Gastroesophageal sphincter (tissue), 3 donors: ENCODE measurements at regions not wholly inside any gene's neighbourhood (a gene's known extent, or its start where the extent isn't known, plus 50 kb on each side); places are given as distances from the start of the nearest gene placed in this dataset.

Experiments
- EP300 ChIP-seq: sonication (generic); formaldehyde crosslinking; IDR thresholded peaks from one replicate; pipeline ENCODE4 v1.6.1; 2017; ENCODE audit warnings: antibody characterized with exemption, mild to moderate bottlenecking
- POLR2A ChIP-seq, 2 donors: fragments of 450-650 bp; IDR thresholded peaks; one replicate each; pipeline ENCODE4 v1.6.1; 2017; ENCODE audit warnings: antibody characterized with exemption in 2 of 2, mild to moderate bottlenecking in 2 of 2, moderate library complexity in 1 of 2
- POLR2AphosphoS5 ChIP-seq: sonication (generic); formaldehyde crosslinking; IDR thresholded peaks from one replicate; pipeline ENCODE4 v1.6.1; 2017; ENCODE audit warnings: antibody characterized with exemption
- TF ChIP-seq, protein P1 (sequence below), 4 experiments: fragments of 200-600 bp in 2 of 4; fragments of 450-650 bp in 2 of 4; sonication (generic) in 1 of 4; IDR thresholded peaks; one replicate each; pipeline ENCODE4 v1.5.1; 2017 to 2019; ENCODE audit warnings: antibody characterized with exemption in 4 of 4, mild to moderate bottlenecking in 2 of 4, moderate library complexity in 2 of 4

- TF ChIP-seq, protein P1, sequence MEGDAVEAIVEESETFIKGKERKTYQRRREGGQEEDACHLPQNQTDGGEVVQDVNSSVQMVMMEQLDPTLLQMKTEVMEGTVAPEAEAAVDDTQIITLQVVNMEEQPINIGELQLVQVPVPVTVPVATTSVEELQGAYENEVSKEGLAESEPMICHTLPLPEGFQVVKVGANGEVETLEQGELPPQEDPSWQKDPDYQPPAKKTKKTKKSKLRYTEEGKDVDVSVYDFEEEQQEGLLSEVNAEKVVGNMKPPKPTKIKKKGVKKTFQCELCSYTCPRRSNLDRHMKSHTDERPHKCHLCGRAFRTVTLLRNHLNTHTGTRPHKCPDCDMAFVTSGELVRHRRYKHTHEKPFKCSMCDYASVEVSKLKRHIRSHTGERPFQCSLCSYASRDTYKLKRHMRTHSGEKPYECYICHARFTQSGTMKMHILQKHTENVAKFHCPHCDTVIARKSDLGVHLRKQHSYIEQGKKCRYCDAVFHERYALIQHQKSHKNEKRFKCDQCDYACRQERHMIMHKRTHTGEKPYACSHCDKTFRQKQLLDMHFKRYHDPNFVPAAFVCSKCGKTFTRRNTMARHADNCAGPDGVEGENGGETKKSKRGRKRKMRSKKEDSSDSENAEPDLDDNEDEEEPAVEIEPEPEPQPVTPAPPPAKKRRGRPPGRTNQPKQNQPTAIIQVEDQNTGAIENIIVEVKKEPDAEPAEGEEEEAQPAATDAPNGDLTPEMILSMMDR (IDR thresholded peaks at IDR 0.05) = no peak
- TF ChIP-seq POLR2A (IDR thresholded peaks at IDR 0.05) (no peak), POLR2AphosphoS5 (no peak), EP300 (no peak)
Observed at GRCh38 chr20:48463096-48463720, 364.6 kb downstream of the PREX1 start.
